ENCODE measurements at regions not wholly inside any gene's neighbourhood (a gene's known extent, or its start where the extent isn't known, plus 50 kb on each side); places are given as distances from the start of the nearest gene placed in this dataset.
"Not testable (repeated sequence)": the region's sequence is repeated elsewhere in the genome, so short reads cannot be mapped to it uniquely, and the experiment has no call there.

GRCh38 chr4:66328803-66329574 lies 658.7 kb upstream of the EPHA5 start:
- Mint-ChIP-seq H3K4me3 (no peak overlapping the region), H3K9me3 (ENCODE audit: low read depth) (no peaks in the 10 kb centered on the region), H3K27ac (no peak overlapping the region), H3K36me3 (no peaks in the 10 kb centered on the region), H3K27me3 (no peaks in the 10 kb centered on the region), H3K4me1 (no peaks in the 10 kb centered on the region)
- DNase-seq: no peak
- CTCF ChIA-PET: no interaction called here
- ATAC-seq: no peak

DNA sequence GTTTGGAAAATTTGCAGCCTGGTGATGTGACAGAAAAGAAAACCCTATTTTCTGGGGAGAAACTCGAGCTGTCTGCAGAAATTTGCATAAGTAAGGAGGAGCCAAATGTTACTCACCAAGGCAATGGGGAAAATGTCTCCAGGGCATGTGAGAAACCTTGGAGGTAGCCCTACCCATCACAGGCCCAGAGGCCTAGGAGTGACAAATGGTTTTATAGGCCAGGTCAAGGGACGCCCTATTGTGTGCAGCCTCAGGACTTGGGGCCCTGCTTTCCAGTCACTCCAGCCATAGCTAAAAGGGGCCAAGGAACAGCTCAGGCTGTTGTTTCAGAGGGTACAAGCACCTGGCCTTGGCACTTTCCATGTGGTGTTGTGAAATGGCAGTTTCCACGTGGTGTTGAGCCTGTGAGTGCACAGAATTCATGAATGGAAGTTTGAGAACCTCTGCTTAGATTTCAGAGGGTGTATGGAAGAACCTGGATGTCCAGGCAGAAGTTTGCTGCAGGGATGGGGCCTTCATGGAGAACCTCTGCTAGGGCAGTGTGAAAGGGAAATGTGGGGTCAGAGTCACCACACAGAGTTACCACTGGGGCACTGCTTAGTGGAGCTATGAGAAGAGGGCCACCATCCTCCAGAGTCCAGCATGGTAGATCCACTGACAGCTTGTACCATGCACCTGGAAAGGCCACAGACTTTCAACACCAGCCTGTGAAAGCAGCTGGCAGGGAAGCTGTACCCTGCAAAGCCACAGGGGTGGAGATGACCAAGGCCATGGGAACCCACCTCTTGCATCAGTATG lies 637.6 kb upstream of the EPHA5 start:
- H3K9me3 Mint-ChIP-seq (ENCODE audit: low read depth): peaks cover 14% of the 10 kb centered on the region

DNA sequence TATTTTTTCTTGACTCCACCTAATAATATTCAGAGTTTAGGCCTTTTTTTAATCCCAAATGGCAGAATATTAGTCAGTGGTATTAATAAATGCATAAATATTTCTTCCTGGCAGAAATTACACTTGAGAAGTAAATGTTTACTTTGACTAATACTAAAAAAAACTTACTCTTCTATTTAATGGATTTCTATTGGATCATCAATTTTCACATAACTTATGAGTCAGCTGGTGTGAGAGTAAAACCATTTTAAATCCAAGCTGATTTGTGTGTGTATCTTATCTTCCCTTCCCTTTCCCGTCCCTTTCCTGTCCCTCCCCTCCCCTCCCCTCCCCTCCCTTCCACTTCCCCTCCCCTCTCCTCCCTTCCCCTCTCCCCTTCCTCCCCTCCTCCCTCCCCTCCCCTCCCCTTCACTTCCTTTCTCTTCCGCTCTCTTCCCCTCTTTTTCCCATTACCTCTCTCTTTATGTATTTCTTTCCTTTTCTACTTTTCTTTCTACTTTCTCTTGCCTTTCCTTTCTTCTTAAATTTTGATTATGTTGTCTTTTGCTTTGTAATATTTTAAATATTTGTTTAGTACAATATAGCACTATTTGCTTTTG lies 630.1 kb upstream of the EPHA5 start:
- Mint-ChIP-seq H3K36me3 (no peaks in the 10 kb centered on the region), H3K27ac (no peak overlapping the region), H3K4me1 (no peaks in the 10 kb centered on the region), H3K9me3 (ENCODE audit: low read depth) (peaks cover 7% of the 10 kb centered on the region), H3K4me3 (no peak overlapping the region), H3K27me3 (no peaks in the 10 kb centered on the region)
- CTCF ChIA-PET: no interaction called here
- ATAC-seq: no peak
- DNase-seq: no peak

More for the DNA sequence above, 637.6 kb upstream of the EPHA5 start:
- H3K27ac Mint-ChIP-seq: no peak overlapping the region
- CTCF ChIA-PET: no interaction called here
- H3K4me1 Mint-ChIP-seq: no peaks in the 10 kb centered on the region
- DNase-seq (no peak), ATAC-seq (no peak)
- no peak overlapping the region for H3K4me3 Mint-ChIP-seq
- H3K27me3 Mint-ChIP-seq: no peaks in the 10 kb centered on the region
- H3K36me3 Mint-ChIP-seq: no peaks in the 10 kb centered on the region

- ATAC-seq (no peak), DNase-seq (no peak)
- Mint-ChIP-seq H3K4me3 (no peak overlapping the region), H3K27me3 (no peaks in the 10 kb centered on the region), H3K9me3 (ENCODE audit: low read depth) (peaks cover 8% of the 10 kb centered on the region), H3K4me1 (no peaks in the 10 kb centered on the region), H3K27ac (no peak overlapping the region), H3K36me3 (no peaks in the 10 kb centered on the region)
- CTCF ChIA-PET: no interaction called here
Observed at GRCh38 chr4:66298569-66298968, 628.3 kb upstream of the EPHA5 start.

DNA sequence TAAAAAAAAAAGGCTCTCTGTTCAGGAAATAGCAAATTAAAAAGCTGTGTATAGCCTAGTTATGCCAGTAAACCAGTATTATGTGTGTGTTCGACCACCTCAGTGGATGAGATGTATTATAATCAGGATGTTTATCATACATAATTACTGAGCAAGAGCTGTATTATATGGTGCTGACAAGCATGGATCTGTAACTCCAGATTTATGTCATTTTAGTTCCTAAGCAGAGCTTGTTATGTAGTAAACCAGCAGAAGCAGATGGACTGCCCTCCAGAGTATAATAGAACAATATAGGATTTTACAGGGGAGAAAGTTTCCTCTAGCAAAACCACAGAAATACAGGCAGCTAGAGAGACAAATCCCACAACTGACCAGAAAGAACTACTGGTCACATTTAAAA lies 627.4 kb upstream of the EPHA5 start:
- Mint-ChIP-seq H3K27ac (no peak overlapping the region), H3K9me3 (ENCODE audit: low read depth) (peaks cover 8% of the 10 kb centered on the region), H3K4me1 (no peaks in the 10 kb centered on the region), H3K36me3 (no peaks in the 10 kb centered on the region), H3K4me3 (no peak overlapping the region), H3K27me3 (no peaks in the 10 kb centered on the region)
- ATAC-seq: no peak
- no peak for DNase-seq
- CTCF ChIA-PET: no interaction called here

GRCh38 chr4:66294638-66295037 lies 624.3 kb upstream of the EPHA5 start:
- no peaks in the 10 kb centered on the region for H3K36me3 Mint-ChIP-seq
- no peak for ATAC-seq
- peaks cover 4% of the 10 kb centered on the region for H3K9me3 Mint-ChIP-seq (ENCODE audit: low read depth)
- H3K4me1 Mint-ChIP-seq: no peaks in the 10 kb centered on the region
- H3K27ac Mint-ChIP-seq: no peak overlapping the region
- no peaks in the 10 kb centered on the region for H3K27me3 Mint-ChIP-seq
- no peak overlapping the region for H3K4me3 Mint-ChIP-seq
- DNase-seq: no peak
- CTCF ChIA-PET: no interaction called here

- DNase-seq (no peak), ATAC-seq (no peak)
- no peaks in the 10 kb centered on the region for H3K27me3 Mint-ChIP-seq
- no peak overlapping the region for H3K4me3 Mint-ChIP-seq
- H3K27ac Mint-ChIP-seq: no peak overlapping the region
- CTCF ChIA-PET: no interaction called here
- no peaks in the 10 kb centered on the region for H3K36me3 Mint-ChIP-seq
- H3K4me1 Mint-ChIP-seq: no peaks in the 10 kb centered on the region
- peaks cover 3% of the 10 kb centered on the region for H3K9me3 Mint-ChIP-seq (ENCODE audit: low read depth)
Observed at GRCh38 chr4:66284991-66285451, 614.7 kb upstream of the EPHA5 start.

GRCh38 chr4:66279084-66279483 lies 608.8 kb upstream of the EPHA5 start:
- Mint-ChIP-seq H3K4me3 (no peak overlapping the region), H3K27me3 (no peaks in the 10 kb centered on the region), H3K27ac (no peak overlapping the region), H3K9me3 (ENCODE audit: low read depth) (peaks cover 5% of the 10 kb centered on the region), H3K36me3 (no peaks in the 10 kb centered on the region), H3K4me1 (no peaks in the 10 kb centered on the region)
- no peak for ATAC-seq
- CTCF ChIA-PET: no interaction called here
- no peak for DNase-seq

DNA sequence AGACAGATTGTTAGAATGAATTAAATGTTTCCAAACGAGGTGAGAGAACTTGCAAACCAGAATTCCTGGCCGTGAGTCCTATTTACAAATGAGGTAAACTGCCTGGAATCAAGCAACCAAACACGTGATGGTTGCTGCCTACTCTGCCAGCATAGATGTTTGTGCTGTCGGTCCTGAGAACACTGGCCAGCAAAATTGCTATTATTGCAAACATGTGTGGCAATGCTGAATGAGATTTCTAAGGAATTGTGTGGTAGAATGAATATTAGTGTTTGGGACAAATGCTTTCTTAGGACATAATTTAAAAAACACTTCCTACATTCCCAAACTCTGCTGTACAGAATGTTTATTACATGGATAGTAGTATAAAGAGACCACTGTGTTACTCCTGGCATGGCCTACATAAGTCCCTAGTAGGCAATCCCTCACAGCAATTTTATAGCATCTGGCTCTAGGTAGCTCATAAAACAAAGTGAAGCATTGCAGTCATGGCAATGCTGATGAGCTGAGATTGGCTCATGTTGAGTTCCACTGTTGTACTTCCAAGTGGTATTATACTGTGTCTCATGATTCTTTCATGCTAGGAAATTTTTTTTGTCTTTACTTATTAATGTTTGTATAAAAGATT lies 605.2 kb upstream of the EPHA5 start:
- H3K27me3 Mint-ChIP-seq: no peaks in the 10 kb centered on the region
- H3K27ac Mint-ChIP-seq: no peak overlapping the region
- CTCF ChIA-PET: no interaction called here
- no peak overlapping the region for H3K4me3 Mint-ChIP-seq
- H3K36me3 Mint-ChIP-seq: no peaks in the 10 kb centered on the region
- DNase-seq: no peak
- no peaks in the 10 kb centered on the region for H3K4me1 Mint-ChIP-seq
- ATAC-seq: no peak
- H3K9me3 Mint-ChIP-seq (ENCODE audit: low read depth): peaks cover 7% of the 10 kb centered on the region

- peaks cover 2% of the 10 kb centered on the region for H3K9me3 Mint-ChIP-seq (ENCODE audit: low read depth)
- no peaks in the 10 kb centered on the region for H3K27me3 Mint-ChIP-seq
- no peak overlapping the region for H3K27ac Mint-ChIP-seq
- CTCF ChIA-PET: no interaction called here
- ATAC-seq (no peak), DNase-seq (no peak)
- no peak overlapping the region for H3K4me3 Mint-ChIP-seq
- no peaks in the 10 kb centered on the region for H3K4me1 Mint-ChIP-seq
- H3K36me3 Mint-ChIP-seq: no peaks in the 10 kb centered on the region
Observed at GRCh38 chr4:66273110-66273509, 602.8 kb upstream of the EPHA5 start.

- H3K4me1 Mint-ChIP-seq; H3K4me3 Mint-ChIP-seq; H3K27ac Mint-ChIP-seq; H3K9me3 Mint-ChIP-seq (ENCODE audit: low read depth); CTCF ChIA-PET; DNase-seq; H3K36me3 Mint-ChIP-seq; H3K27me3 Mint-ChIP-seq; ATAC-seq: not testable (repeated sequence)
Observed at GRCh38 chr4:66270356-66270755, 600.1 kb upstream of the EPHA5 start.

DNA sequence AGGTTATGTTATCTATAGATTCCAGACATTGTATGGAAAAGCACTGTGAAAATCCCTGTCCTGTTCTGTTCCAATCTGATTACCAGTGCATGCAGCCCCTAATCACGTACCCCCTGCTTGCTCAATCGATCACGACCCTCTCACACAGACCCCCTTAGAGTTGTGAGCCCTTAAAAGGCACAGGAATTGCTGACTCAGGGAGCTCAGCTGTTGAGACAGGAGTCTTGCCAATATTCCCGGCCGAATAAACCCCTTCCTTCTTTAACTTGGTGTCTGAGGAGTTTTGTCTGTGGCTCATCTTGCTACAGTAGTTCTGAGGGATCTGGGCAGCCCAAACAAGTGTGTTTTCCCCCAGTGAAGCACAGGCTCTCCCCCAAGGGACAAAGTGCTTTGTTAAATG lies 596.3 kb upstream of the EPHA5 start:
- H3K9me3 Mint-ChIP-seq (ENCODE audit: low read depth): peaks cover 12% of the 10 kb centered on the region
- H3K4me1 Mint-ChIP-seq, CTCF ChIA-PET, DNase-seq, H3K27me3 Mint-ChIP-seq, H3K36me3 Mint-ChIP-seq, H3K27ac Mint-ChIP-seq, H3K4me3 Mint-ChIP-seq, ATAC-seq: not testable (repeated sequence)

- no peak for DNase-seq
- Mint-ChIP-seq H3K36me3 (no peaks in the 10 kb centered on the region), H3K27ac (no peak overlapping the region), H3K4me3 (no peak overlapping the region), H3K4me1 (no peaks in the 10 kb centered on the region), H3K9me3 (ENCODE audit: low read depth) (peaks cover 12% of the 10 kb centered on the region), H3K27me3 (no peaks in the 10 kb centered on the region)
- CTCF ChIA-PET: no interaction called here
- ATAC-seq: no peak
Observed at GRCh38 chr4:66266035-66266434, 595.7 kb upstream of the EPHA5 start.

Measured in activated CD8-positive, alpha-beta memory T cell treated with anti-CD3 and anti-CD28 coated beads, Interleukin-2, amount 10 ng/mL, durations not matched to agents 7 days and 5 days (primary cell).